Calu3 (cell line): ENCODE measurements at regions not wholly inside any gene's neighbourhood (a gene's known extent, or its start where the extent isn't known, plus 50 kb on each side); places are given as distances from the start of the nearest gene placed in this dataset.
A peak's percentile ranks its signal among the peaks of the same experiment; 100 is the strongest.

ENCODE experiments used
- BruUV-seq: library from RNA; stranded (reverse); fragments of 400-500 nt; replicated peaks from 2 replicates; lab custom pipeline; 2021; lab: Mats Ljungman, UMichigan
- CTCF ChIA-PET: fragments of 300-600 bp; sonication (Branson Sonifier 250); formaldehyde crosslinking; loops from one replicate; lab custom pipeline; 2022; ENCODE audit warnings: antibody characterized with exemption; lab: Charles Lee
- DNase-seq: peaks from one replicate; pipeline ENCODE4 v3.0.0; 2022
- H3K27ac Mint-ChIP-seq: one replicate; pipeline ENCODE4 v1.8.0; 2022; ENCODE audit warnings: mixed read lengths; ENCODE audit not compliant: unreplicated experiment
- H3K27me3 Mint-ChIP-seq: one replicate; pipeline ENCODE4 v1.8.0; 2022; ENCODE audit warnings: mixed read lengths; ENCODE audit not compliant: unreplicated experiment
- H3K36me3 Mint-ChIP-seq: one replicate; pipeline ENCODE4 v1.8.0; 2022; ENCODE audit warnings: mild to moderate bottlenecking, moderate library complexity, mixed read lengths; ENCODE audit not compliant: insufficient read depth, unreplicated experiment
- H3K4me1 Mint-ChIP-seq: one replicate; pipeline ENCODE4 v1.8.0; 2022; ENCODE audit warnings: mild to moderate bottlenecking, low read depth, mixed read lengths; ENCODE audit not compliant: unreplicated experiment
- H3K4me3 Mint-ChIP-seq: one replicate; pipeline ENCODE4 v1.8.0; 2022; ENCODE audit warnings: mild to moderate bottlenecking, low read depth, moderate library complexity, mixed read lengths; ENCODE audit not compliant: unreplicated experiment
- H3K9me3 Mint-ChIP-seq: one replicate; pipeline ENCODE4 v1.8.0; 2022; ENCODE audit warnings: low read depth, mixed read lengths; ENCODE audit not compliant: unreplicated experiment
- CTCF ChIP-seq: fragments of 200-600 bp; IDR thresholded peaks from one replicate; pipeline ENCODE4 v1.8.0; 2022; ENCODE audit warnings: antibody characterized with exemption; ENCODE audit not compliant: unreplicated experiment
- intact Hi-C: fragments of 100-400 bp; cut with micrococcal nuclease; formaldehyde crosslinking; loops from one replicate; pipeline ENCODE4 v1.10.0; 2022; ENCODE audit not compliant: unreplicated experiment

GRCh38 chr6:126530775-126531174, 190.9 kb downstream of the CENPW start:
- peaks cover 10% of the 10 kb centered on the region for H3K4me1 Mint-ChIP-seq
- no TSS peak for BruUV-seq
- intact Hi-C loops = loop anchor here (10.0 kb wide), 1 partner anchor 356 kb away; no protein-coding TSS in a partner anchor
- no peaks in the 10 kb centered on the region for H3K36me3 Mint-ChIP-seq
- TF ChIP-seq CTCF = no peak
- no peaks in the 10 kb centered on the region for H3K27me3 Mint-ChIP-seq
- CTCF ChIA-PET = interaction anchor here (0.6 kb wide), 1 partner anchor 1329 kb away, joined by 3 read pairs; no protein-coding TSS in a partner anchor
- no peaks in the 10 kb centered on the region for H3K9me3 Mint-ChIP-seq
- no peak for DNase-seq
- H3K4me3 Mint-ChIP-seq = no peak overlapping the region
- no peak overlapping the region for H3K27ac Mint-ChIP-seq

GRCh38 chr6:126531286-126531685, 191.4 kb downstream of the CENPW start:
- Mint-ChIP-seq H3K4me1 (peaks cover 10% of the 10 kb centered on the region), H3K27ac (peak overlapping the region; percentile 4), H3K27me3 (no peaks in the 10 kb centered on the region), H3K4me3 (no peak overlapping the region), H3K9me3 (no peaks in the 10 kb centered on the region), H3K36me3 (no peaks in the 10 kb centered on the region)
- no peak for DNase-seq
- intact Hi-C loops = loop anchor here (10.0 kb wide), 1 partner anchor 356 kb away; no protein-coding TSS in a partner anchor
- no peak for TF ChIP-seq CTCF
- CTCF ChIA-PET = interaction anchor here (0.6 kb wide), 1 partner anchor 1329 kb away, joined by 3 read pairs; no protein-coding TSS in a partner anchor
- BruUV-seq = no TSS peak

GRCh38 chr6:126531840-126532239, 191.9 kb downstream of the CENPW start:
- intact Hi-C loops = loop anchor here (10.0 kb wide), 1 partner anchor 357 kb away; no protein-coding TSS in a partner anchor
- peaks cover 10% of the 10 kb centered on the region for H3K4me1 Mint-ChIP-seq
- H3K27ac Mint-ChIP-seq = no peak overlapping the region
- no peaks in the 10 kb centered on the region for H3K36me3 Mint-ChIP-seq
- no peak overlapping the region for H3K4me3 Mint-ChIP-seq
- H3K27me3 Mint-ChIP-seq = no peaks in the 10 kb centered on the region
- no peak for TF ChIP-seq CTCF
- no peaks in the 10 kb centered on the region for H3K9me3 Mint-ChIP-seq
- DNase-seq = no peak
- CTCF ChIA-PET = no interaction called here
- BruUV-seq = no TSS peak

- CTCF ChIA-PET = no interaction called here
- no peaks in the 10 kb centered on the region for H3K36me3 Mint-ChIP-seq
- no peak for DNase-seq
- TF ChIP-seq CTCF = no peak
- no peak overlapping the region for H3K4me3 Mint-ChIP-seq
- H3K27ac Mint-ChIP-seq = no peak overlapping the region
- H3K27me3 Mint-ChIP-seq = no peaks in the 10 kb centered on the region
- intact Hi-C loops = loop anchor here (10.0 kb wide), 1 partner anchor 360 kb away; no protein-coding TSS in a partner anchor
- BruUV-seq = no TSS peak
- no peaks in the 10 kb centered on the region for H3K9me3 Mint-ChIP-seq
- H3K4me1 Mint-ChIP-seq = peaks cover 14% of the 10 kb centered on the region
Observed at GRCh38 chr6:126534401-126534800, 194.5 kb downstream of the CENPW start.
